RWPE1 (cell line): ENCODE measurements at regions not wholly inside any gene's neighbourhood (a gene's known extent, or its start where the extent isn't known, plus 50 kb on each side); places are given as distances from the start of the nearest gene placed in this dataset.
"Not testable (repeated sequence)": the region's sequence is repeated elsewhere in the genome, so short reads cannot be mapped to it uniquely, and the experiment has no call there.

Experiments
- CTCF ChIA-PET: fragments of 350-600 bp; sonication (Branson Sonifier 250); formaldehyde crosslinking; extraction: SDS; loops from one replicate; lab custom pipeline; 2021; lab: Yijun Ruan, JAX
- POLR2A ChIA-PET: fragments of 400-600 bp; formaldehyde crosslinking; extraction: SDS; loops from one replicate; lab custom pipeline; 2020; ENCODE audit warnings: antibody characterized with exemption; ENCODE audit not compliant: low non-redundant PET; lab: Yijun Ruan, JAX
- DNase-seq: peaks from one replicate; pipeline ENCODE4 v3.0.0; 2012; ENCODE audit warnings: low spot score
- H3K27ac ChIP-seq: fragments of 450-650 bp; 2 replicates; pipeline ENCODE4 v1.5.1; 2017
- TF ChIP-seq, protein P1 (sequence below): fragments of 450-650 bp; conservative IDR thresholded peaks from 2 replicates; pipeline ENCODE4 v1.5.1; 2017; ENCODE audit warnings: low read depth, mild to moderate bottlenecking

DNA sequence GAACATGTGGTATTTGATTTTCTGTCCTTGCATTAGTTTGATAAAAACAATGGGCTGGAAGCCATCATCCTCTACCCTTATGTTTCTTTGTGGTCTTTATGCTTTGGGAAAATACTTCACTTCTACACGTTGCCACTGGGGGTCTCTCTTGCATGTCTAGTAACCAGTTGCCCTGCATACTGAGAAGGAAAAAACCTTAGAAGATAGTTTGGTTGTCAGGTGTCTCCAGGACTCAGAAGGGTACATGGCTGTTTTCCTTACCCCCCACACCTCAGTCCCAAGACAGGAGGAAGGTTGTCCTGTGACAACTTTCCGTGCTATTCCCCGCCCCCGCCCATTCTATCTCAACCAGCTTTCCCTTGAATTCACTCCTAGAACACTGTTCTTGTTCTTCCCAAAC lies 62.1 kb upstream of the LANCL3 start:
- POLR2A ChIA-PET, result no interaction called here
- no peak for DNase-seq
- TF ChIP-seq, protein P1, sequence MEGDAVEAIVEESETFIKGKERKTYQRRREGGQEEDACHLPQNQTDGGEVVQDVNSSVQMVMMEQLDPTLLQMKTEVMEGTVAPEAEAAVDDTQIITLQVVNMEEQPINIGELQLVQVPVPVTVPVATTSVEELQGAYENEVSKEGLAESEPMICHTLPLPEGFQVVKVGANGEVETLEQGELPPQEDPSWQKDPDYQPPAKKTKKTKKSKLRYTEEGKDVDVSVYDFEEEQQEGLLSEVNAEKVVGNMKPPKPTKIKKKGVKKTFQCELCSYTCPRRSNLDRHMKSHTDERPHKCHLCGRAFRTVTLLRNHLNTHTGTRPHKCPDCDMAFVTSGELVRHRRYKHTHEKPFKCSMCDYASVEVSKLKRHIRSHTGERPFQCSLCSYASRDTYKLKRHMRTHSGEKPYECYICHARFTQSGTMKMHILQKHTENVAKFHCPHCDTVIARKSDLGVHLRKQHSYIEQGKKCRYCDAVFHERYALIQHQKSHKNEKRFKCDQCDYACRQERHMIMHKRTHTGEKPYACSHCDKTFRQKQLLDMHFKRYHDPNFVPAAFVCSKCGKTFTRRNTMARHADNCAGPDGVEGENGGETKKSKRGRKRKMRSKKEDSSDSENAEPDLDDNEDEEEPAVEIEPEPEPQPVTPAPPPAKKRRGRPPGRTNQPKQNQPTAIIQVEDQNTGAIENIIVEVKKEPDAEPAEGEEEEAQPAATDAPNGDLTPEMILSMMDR, result no peak; the same call in 1 of the 2 replicates

DNA sequence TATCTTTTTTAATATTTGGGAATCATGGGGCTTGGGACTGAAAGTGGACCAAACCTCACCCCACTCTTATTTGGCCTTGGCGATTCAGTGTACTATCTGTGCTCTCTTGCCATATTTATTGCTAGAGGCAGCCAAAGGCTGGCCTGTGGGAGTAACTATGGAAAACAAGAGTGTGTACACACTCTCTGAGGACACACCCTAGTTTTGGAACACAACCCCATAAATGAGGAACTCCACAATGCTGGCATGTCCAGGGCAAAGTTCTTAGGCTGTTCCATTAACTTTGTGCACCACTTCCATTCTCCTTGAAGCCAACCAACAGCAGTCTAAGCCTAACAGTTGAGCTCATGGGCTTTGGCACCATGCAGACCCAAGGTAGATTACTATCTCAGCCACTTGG lies 54.9 kb upstream of the LANCL3 start:
- DNase-seq, H3K27ac ChIP-seq, CTCF ChIA-PET, POLR2A ChIA-PET: not testable (repeated sequence)

More for the DNA sequence above, 62.1 kb upstream of the LANCL3 start:
- no peak overlapping the region for H3K27ac ChIP-seq
- CTCF ChIA-PET, result interaction anchor here (0.6 kb wide), 1 partner anchor 40 kb away, joined by 3 read pairs; no protein-coding TSS in a partner anchor

DNA sequence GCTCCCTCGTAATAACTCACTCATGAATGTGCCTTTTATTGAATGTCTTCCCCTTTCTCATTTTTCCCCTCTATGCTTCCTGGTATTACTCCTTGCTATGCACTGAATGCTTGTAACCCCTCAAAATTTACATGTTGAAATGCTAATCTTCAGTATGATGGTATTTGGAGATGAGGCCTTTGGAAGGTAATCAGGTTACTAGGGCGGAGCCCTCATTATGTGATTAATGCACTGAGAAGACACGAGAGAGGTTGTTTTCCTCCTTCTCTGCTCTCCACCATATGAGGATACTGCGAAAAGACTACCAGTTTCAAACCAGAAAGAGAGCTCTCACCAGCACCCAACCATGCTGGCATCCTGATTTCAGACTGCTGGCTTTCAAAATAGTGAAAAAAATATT lies 52.2 kb upstream of the LANCL3 start:
- DNase-seq, H3K27ac ChIP-seq, POLR2A ChIA-PET, CTCF ChIA-PET: not testable (repeated sequence)

DNA sequence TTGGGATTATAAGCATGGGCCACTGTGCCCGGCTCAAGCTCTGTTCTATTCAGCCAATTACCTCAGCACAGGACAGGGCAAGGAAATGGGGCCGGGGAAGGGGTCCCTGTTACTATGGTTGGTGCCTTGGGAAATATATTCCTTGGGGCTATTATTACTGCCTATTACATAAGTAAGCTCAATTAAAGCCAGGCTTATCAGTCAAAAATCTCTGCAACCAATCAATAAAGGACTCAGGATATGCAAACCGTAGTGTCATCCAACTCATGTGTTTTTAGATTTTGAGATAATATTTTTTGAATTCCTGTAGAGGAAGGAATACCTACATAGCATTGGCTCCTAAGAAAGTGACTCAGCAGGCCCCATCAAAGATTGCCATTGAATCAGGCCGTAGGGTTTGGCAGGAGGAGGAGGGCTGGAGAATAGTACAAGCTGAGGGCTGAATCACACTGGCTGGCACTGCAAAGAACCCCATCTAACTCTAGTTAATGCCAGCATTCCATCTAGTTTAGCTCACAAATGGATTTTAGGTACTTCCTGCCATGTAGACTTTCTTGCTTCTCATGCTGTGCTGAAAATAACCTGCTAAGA lies 50.5 kb upstream of the LANCL3 start:
- CTCF ChIA-PET, result interaction anchor here (0.7 kb wide), 1 partner anchor 30 kb away, joined by 3 read pairs; no protein-coding TSS in a partner anchor
- POLR2A ChIA-PET, result not testable (repeated sequence)

More for the DNA sequence above, 50.5 kb upstream of the LANCL3 start:
- DNase-seq, result peak; percentile 45
- H3K27ac ChIP-seq, result peak overlapping the region; percentile 70
